ENCODE measurements at regions not wholly inside any gene's neighbourhood (a gene's known extent, or its start where the extent isn't known, plus 50 kb on each side); places are given as distances from the start of the nearest gene placed in this dataset.
A peak's percentile ranks its signal among the peaks of the same experiment; 100 is the strongest.

DNA sequence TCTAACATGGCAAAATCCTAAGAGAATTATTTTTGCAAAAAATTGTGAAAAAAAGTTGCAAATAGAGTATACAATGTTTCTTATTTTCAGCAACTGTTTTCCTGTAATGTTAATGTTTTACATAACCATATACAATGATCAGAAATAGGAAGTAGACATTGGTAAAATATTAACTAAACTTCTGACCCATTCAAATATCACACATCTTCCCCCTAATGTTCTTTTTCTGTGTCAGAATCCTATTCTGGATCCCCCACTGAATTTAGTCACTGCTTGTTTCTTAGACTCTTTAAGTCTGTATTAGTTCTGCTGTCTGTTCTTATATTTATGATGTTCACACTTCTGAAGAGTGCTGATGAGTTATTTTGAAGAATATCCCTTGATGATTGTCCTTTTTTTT lies 62.0 kb downstream of the HFE start:
- DNase-seq = no peak

DNA sequence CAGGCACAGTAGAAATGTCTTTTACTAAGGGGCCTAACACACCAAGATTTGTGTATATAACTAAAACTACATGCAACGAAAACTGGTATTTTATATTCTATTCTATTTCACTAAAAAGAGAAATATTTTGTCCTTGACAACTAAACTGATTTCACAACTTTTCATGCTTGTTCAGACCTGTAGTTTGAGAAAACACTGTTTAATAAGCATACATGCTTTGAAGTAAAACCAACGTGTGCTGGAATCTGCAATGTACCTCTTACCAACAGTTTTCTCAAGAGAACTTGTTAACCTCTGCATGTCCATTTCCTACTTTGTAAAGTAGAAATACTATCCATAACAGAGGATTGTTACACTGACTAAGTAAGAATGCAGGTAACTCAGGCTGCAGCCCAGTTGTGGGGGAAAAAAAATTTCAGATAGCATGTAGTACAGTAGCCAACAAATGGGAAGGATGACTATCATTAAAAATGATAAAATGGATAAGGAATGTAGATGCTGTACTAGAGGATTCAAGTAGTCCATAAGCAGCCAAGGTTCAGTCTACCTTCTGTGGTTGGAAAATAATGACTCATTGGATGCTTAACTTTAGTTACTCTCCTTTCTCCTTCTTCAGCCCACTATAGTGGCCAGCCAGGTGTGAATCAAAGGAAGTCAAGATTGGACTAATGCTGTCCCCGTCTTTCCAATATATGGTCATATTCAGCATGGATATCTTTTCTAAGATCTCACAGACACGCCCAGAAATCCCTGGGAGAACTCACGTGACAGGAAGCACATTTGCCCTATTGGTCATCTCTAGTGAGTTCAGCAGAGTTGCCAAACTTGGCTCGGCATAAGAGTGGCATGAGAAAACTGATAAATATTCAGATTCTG lies 65.2 kb downstream of the HFE start:
- DNase-seq = no peak

DNA sequence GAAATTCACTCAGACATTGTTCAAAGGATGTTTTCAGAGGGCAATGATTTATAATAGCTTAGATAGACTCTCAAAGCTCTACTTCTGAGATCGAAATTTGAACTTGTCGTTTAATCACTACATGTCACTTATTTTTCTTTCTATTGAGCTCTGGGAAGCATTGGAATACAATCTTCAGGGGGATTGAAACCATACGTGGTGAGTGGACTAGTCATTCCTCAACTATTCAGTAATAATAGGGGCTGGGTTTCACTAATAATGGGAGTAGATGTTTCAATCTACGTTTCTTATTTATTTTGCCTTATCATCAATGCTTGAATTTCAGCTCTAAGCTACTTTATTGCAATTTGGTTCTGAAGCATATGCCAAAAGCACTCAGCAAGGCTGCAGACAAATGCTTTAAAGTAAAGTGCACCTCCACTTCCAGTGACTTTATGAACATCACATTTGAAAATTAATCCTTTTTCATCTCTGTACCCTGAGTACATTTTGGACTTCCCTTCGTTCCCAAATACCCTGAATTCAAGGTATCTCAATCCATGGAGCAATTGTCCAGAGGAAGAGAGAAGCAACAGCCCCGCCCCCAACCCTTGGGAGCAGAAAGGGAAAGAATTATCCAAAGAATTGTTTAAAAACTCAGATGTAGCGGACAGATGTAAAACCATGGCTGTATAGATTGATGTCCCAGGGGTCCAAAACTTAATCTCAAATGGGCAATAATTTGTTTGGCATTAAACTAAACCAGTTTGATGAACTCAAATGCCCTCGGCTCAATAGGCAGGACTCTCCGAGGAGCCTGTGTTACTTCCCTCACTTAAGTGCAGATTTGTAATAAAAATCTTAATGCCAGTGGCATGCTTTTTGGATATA lies 68.1 kb downstream of the HFE start:
- peak; percentile 56 to 72 for DNase-seq

DNA sequence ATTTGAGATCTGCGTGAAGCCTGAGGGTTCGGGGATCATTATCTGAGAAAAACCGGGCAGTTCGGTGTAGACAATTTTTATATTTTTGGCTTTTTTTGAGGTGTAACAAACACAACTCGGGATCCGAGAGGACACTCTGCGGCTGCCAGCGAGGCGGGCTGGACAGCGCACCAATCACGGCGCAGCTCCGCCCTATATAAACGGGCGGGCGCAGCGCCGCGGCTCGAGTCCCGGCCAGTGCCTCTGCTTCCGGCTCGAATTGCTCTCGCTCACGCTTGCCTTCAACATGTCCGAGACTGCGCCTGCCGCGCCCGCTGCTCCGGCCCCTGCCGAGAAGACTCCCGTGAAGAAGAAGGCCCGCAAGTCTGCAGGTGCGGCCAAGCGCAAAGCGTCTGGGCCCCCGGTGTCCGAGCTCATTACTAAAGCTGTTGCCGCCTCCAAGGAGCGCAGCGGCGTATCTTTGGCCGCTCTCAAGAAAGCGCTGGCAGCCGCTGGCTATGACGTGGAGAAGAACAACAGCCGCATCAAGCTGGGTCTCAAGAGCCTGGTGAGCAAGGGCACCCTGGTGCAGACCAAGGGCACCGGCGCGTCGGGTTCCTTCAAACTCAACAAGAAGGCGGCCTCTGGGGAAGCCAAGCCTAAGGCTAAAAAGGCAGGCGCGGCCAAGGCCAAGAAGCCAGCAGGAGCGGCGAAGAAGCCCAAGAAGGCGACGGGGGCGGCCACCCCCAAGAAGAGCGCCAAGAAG lies 69.0 kb downstream of the HFE start:
- peak; percentile 92 to 96 for DNase-seq

DNA sequence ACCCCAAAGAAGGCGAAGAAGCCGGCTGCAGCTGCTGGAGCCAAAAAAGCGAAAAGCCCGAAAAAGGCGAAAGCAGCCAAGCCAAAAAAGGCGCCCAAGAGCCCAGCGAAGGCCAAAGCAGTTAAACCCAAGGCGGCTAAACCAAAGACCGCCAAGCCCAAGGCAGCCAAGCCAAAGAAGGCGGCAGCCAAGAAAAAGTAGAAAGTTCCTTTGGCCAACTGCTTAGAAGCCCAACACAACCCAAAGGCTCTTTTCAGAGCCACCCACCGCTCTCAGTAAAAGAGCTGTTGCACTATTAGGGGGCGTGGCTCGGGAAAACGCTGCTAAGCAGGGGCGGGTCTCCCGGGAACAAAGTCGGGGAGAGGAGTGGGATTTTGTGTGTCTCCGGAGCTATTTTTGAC lies 69.6 kb downstream of the HFE start:
- DNase-seq = no peak

DNA sequence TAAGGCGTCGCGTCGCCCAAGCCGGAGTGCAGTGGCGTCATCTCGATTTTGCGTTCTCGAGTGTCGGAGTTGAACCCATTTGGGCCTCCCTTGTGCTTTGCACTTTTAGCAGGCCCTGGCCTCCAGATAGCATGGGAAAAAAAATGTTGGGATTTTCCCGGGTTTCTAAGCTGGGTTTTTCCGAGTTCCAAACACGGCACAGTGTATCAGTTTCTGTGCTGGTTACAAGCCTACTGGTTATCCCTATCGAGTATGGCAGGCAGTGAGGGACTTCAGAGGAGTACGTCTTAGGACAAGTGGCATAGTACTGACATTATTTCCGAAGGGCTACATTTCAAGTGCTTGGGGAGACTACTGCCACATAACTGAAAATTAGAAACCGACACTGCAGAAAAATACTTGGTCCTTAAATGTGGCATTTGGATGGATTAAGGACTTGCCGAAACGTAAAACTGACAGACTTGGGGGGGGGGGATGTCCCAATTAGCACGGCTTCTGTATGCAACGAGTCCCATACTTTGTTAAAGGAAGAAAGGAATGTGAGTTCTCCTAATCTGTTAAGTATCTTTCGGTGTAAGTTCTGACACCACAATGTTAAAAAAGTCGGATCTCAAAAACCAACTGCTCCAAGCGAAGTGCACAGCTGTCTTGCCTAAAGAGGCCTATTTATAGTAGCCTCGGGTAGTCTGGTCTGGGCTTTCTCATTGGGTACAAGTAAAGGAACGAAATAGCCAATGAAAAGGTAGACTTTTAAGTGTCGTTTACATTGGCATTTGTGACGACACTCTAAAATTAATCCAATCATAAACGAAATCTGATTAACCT lies 70.2 kb downstream of the HFE start:
- peak; percentile 98 to 99 for DNase-seq

DNA sequence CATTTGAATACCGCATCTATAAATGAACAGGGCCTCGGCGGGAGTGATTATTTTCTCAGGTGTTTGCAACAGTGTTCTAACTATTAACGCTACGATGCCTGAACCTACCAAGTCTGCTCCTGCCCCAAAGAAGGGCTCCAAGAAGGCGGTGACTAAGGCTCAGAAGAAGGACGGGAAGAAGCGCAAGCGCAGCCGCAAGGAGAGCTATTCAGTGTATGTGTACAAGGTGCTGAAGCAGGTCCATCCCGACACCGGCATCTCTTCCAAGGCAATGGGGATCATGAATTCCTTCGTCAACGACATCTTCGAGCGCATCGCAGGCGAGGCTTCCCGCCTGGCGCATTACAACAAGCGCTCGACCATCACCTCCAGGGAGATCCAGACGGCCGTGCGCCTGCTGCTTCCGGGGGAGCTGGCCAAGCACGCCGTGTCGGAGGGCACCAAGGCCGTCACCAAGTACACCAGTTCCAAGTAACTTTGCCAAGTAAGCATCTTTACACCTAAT lies 70.9 kb downstream of the HFE start:
- peak in 1 of 2 experiments; percentile 99 for DNase-seq

DNA sequence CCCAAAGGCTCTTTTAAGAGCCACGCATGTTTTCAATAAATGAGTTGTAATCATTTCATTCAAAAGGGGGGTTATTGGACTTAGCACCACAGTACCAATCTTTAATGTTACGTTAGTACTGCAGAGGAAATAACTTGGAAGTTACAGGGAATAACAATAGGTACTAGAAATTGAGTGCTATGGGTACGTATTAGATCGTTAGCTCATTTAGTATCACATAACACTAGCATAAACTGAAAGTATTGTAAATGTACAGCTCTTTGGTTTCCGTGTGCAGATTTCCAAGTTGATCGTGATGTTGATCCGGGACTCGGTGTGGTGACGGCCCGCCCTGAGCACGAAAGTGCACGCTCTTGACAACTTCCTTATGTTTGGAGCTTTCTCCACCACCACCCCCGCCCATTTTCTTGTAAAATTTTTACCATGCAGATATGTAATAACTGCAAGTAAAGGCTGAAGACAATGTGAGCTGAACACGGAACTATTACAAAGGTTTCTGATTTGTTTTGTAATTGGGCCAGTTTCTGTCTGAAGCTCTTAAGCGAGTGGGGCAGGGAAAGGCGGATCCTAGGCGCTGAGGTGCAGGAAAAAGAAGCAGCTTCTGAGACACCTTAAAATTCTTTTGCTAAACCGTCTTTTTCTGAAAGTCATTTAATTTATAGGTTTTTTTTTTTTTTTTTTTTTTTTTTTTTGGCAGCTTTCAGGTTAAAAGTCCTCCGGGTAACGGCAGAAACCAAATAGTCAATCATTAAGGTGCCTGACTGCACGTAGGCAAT lies 71.5 kb downstream of the HFE start:
- DNase-seq = peak in 1 of 2 experiments; percentile 61

DNA sequence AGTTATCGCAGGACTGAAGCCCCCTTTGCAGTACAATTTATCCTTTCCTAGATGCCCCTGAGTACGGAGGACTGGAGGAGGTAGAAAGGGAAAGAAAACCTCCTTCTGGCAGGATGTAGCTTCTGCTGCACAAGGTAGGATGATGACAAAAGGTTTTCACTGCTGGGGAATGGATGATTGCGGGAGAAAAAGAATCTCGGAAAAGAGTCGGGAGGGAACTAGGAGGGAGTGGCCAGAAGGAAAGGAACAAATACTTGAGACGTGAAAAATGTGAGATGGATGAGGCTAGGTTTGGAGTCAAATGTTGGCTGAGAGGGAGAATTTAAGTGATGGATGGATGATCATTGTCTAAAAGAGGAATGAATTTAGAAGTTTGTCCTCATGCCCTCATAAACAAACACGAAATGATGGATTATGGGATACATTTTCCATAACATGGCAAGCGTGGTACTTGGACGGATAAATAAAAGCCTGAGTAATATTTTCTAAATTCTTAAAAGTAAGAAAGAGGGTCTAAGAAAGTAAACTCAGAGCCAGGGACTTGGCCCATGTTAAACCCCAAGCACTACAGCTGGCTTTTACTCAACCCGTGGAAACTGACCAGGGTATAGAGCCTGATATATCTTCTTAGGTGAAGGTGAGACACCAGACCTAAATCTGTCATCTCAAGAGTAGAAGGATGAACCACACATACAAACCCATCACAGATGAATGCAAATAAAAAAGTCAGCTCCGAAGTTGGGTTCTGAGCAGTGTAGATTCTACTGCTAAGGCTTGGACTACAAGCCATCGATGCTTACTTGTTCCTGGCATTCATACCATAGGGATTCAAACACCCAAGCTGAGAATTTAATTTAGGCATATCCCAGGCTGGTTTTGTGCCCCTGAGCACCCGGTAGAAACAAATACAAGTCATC lies 72.4 kb downstream of the HFE start:
- DNase-seq = no peak

DNA sequence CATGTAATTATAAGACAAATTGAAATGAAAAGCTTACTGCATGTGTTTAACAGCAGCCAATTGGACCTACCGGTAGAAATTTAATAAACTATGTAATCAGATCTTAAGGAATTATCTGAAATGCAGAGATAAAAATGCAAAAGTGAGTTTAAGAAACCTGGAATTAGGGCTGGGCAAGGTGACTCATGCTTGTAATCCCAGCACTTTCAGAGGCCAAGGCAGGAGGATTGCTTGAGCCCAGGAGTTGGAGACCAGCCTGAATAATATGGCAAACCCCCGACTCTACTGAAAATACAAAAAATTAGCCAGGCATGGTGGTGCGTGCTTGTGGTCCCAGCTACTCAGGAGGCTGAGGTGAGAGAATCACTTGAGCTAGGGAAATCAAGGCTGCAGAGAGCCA lies 74.1 kb downstream of the HFE start:
- DNase-seq = no peak

DNA sequence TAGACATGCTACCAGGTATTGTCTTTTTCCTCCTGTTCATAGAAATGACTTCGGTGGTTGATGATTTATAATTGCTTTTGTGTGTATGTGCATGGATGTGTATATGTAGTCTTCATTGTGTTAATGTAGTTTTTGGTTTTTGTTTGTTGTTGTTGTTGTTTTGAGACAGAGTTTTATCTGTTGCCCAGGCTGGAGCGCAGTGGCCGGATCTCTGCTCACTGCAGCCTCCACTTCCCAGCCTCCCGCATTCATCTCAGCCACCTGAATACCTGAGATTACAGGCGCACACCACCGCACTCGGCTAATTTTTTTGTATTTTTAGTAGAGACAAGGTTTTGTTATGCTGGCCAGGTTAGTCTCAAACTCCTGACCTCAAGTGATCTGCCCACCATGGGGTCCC lies 75.2 kb downstream of the HFE start:
- no peak for DNase-seq

DNA sequence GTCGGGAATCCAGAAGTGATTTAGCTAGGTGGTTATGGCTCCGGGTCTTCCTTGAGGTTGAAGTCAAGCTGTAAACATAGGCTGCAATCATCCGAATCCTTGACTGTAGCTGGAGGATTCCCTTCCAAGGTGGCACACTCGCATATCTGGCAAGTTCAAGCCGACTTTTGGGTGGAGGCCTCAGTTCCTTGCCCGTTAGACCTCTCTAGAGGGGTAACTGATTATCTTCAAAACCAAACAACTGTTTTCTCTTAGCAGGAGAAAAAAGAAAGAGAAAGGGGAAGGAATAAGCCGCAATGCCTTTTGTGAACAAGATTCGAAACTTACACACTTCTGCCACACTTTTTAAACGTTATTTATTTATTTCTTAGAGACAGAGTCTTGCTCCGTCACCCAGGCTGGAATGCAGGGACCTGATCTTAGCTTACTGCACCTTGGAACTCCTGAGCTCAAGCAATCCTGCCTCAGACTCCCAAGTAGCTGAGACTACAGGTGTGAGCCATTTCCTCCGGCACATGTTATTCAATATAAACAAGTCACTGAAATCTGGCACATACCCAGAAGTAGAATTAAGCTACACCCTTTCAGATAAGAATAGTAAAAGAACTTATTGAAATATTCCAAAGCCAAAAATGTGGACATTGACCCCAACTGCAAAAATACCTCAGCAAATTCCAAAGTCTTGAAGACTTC lies 76.3 kb downstream of the HFE start:
- DNase-seq = no peak

DNA sequence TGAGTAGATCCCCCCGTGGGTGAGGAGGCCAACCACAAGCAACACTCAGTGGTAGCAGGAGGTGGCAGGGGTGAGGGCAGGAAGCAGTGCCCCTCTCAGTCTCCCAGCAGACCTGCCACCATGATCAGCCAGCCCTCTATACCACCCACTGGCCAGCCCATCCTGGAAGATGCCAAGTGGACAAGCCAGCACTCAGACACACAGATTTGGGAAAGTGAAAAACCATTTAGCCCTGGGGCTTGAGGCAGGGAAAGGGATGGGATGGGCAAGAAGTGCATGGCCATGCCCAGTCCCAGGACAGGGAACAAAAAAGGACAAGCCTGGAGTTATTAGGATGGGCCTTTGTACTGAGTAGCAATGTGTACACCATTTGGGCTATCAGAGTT lies 76.9 kb downstream of the HFE start:
- no peak for DNase-seq

DNA sequence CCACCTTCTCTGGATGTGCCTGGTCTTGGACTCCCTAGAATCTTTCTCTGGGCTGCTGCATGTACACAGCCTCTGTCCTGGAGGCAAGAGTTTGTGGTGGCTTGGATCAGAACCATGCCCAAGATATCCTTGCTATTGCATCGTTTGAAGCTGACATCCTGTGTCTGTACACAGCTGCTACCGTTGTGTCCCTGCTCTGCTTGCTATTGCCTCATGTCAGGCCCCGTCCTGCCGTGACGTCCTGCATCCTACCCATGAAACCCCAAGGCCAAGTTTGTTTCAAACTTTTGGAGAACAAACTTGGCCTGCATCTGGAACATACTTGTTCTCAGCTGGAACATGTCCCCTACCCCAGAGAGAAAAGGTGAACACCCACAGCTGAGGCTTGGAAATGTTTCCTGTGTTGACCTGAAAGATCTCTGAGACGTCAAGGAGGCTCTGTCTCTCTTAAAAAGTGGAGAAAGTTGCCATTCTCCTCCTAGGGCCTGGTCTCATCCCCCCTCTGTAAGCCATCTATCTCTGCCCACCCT lies 78.1 kb downstream of the HFE start:
- DNase-seq = no peak

DNA sequence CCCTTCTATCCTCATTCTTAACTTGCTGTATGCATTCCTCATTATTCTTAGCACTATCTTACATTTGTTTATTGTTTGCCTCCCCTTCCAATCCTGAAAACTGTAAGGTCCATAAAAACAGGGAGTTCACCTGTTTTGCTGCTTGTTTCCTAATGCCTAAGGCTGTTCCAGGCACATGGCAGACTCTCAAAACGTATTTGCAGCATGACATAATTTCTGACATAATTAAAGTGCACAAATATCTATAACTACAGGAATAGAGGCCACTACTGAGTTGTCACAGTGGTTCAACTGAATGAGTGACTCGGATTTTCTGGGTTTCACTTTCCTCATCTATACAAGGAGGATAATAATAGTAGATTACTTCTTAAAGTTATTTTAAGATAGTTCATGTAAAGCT lies 83.0 kb downstream of the HFE start:
- no peak for DNase-seq

DNA sequence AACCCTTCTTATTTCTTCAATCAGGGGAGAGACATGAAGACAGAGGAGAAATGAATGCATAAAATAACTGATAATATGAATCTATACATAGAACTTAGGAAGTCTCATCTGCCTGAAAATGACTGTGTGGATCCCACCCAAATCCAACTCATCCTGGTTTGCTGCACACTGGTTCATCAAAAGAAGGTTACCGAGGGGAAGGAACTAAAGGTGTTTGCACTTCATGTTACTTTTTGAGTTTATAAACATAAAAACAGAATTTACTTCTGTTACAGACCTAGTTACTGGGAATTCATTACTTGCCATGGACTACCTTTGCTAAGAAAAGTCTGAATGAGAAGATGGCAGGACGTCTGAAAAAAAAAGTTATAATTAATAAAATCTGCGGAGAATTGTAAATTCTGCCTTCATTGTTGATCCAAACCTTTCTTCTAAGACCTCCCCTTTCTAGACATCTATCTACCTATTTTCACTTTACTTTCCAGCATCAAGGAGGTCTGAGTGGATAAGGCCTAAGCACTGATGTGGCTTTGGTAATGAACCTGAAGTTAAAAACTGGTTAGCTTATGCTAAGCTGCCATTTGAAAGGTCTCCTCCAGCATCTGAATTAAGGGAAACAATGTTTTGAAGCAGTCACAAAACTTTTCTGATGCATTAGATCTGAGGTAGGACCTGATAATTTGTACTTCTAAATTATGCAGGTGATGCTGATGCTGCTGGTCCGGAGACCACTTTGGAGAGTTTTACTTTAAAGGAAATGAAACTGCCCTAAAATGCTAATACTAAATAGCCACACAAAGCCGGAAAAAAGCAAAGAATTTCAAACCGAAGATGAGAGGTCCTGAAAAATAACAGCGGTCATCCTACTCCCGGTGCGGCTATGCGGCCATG lies 84.0 kb downstream of the HFE start:
- DNase-seq = no peak

DNA sequence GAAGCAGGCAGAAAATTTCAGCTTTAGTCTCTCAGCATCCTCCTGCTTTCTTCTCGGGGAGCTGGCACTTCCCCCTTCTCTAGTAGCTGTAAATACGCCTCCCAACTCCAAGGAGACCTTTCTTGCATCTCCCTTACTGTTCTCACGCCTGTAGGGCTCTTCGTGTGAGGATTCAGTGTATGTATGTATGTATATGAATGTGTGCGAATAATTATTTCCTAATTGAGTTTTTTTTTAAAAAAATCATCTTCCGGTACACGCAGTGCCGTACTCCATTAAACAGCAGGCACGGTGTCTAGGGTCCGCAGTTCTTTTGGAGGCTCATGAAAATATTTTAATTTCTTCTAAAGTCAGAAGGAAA lies 85.4 kb downstream of the HFE start:
- DNase-seq = peak in 1 of 2 experiments; percentile 73

DNA sequence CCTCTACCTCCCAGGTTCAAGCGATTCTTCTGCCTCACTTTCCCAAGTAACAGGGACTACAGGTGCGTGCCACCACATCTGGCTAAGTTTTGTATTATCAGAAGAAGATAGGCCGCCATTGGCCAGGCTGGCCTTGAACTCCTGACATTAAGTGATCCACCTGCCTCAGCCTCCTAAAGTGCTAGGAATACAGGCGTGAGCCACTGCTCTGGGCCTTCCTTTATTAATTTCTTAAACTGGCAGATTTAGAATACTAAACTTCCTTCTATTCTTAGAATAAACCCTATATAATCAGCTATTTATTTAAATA lies 86.6 kb downstream of the HFE start:
- no peak for DNase-seq

DNA sequence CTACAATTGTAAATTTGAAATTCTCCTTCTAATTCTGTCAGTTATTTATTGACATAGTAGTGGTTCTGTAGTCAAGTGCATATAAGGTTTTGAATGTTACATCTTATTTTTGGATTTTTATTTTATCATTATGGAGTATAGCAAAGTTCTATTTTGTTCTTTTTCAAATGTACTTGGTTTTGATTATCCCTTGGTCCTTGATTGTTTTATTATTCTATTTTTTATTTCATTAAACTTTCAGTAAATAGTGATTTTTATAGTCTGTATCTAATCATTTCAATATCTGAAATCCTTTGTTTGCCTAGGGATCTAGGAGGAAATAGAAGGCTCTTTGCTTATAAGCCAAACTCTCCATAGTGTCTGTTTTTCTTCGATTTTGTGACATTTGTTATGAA lies 87.8 kb downstream of the HFE start:
- DNase-seq = no peak

Measured in NCI-H446 (cell line).